IPS-18a (cell line): ENCODE measurements at regions not wholly inside any gene's neighbourhood (a gene's known extent, or its start where the extent isn't known, plus 50 kb on each side); places are given as distances from the start of the nearest gene placed in this dataset.

Experiments used
- H3K27ac ChIP-seq: one replicate; pipeline ENCODE4 v1.5.1; 2013; ENCODE audit warnings: low read length
- H3K27me3 ChIP-seq: one replicate; pipeline ENCODE4 v1.6.1; 2013; ENCODE audit warnings: mild to moderate bottlenecking, low read length; ENCODE audit not compliant: control insufficient read depth, insufficient read depth
- H3K36me3 ChIP-seq: one replicate; pipeline ENCODE4 v1.6.1; 2013; ENCODE audit warnings: low read depth, low read length; ENCODE audit not compliant: control insufficient read depth
- H3K4me1 ChIP-seq: one replicate; pipeline ENCODE4 v1.6.1; 2013; ENCODE audit warnings: low read depth, low read length; ENCODE audit not compliant: control insufficient read depth
- H3K4me3 ChIP-seq: one replicate; pipeline ENCODE4 v1.5.1; 2013; ENCODE audit warnings: low read length
- H3K9ac ChIP-seq: one replicate; pipeline ENCODE4 v1.6.1; 2013; ENCODE audit warnings: mild to moderate bottlenecking, low read length, moderate library complexity
- H3K9me3 ChIP-seq: one replicate; pipeline ENCODE4 v1.6.1; 2013; ENCODE audit warnings: low read depth, low read length; ENCODE audit not compliant: control insufficient read depth

DNA sequence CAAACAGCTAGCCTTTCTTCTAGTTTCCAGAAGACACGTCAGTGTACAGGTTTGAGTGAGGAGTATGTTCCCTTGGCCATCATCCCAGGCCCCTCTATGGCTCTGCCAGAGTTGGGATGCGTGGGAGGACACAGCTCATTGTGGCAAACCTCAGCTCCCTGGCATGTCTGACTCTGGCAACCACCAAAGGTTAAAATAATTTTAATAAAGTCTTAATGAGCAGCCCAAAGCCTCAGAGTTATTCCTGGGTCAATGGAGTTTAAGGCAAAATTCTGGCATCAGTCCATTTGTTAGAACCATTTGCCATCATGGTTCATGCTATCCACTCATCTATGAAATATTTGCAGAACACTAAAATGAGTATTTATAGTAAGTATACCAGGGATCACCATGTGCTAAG is 79.8 kb upstream of the PAPPA start:
- Histone ChIP-seq H3K9me3 (no peaks in the 10 kb centered on the region), H3K9ac (no peak overlapping the region), H3K27me3 (no peaks in the 10 kb centered on the region), H3K27ac (no peak overlapping the region), H3K4me3 (no peak overlapping the region), H3K36me3 (no peaks in the 10 kb centered on the region), H3K4me1 (no peaks in the 10 kb centered on the region)

DNA sequence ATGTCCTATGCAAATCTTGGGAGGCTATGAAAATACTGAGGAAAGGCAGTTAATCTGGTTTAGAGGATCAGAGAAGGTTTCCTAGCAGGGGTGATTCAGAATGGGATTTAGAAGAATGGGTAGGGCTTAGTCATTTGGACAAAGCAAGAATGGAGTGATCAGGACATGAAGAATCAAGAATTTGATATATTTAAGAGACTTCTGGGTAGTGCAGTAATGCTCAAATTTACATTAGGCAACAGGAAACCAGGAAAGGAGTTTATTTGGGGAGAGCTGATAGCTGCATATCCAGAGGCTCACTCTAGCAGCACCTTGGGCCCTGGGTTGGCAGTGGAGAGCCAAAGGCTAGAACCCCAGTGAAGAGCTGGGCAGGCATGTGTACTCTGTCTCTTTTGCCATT is 78.9 kb upstream of the PAPPA start:
- Histone ChIP-seq H3K27me3 (no peaks in the 10 kb centered on the region), H3K27ac (no peak overlapping the region), H3K9ac (no peak overlapping the region), H3K4me1 (no peaks in the 10 kb centered on the region), H3K36me3 (no peaks in the 10 kb centered on the region), H3K9me3 (no peaks in the 10 kb centered on the region), H3K4me3 (no peak overlapping the region)

DNA sequence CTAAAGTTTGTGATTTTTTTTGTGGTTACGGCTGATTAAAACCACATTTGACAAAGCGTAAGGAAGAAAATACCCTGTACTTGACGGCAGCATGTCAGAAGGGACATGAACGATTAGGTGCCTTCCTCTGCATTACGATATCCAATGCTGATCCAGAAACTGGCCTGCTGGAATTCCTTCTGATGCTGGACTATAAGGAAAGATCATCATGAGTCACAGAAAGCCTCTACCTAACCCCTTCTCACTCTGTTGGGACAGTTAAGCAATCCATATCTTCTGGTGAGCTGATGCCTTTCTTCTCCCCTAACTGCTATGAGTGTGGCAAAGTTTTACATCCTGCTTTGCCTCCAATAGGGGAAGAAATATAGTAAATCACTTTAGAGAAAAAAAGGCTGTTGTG is 78.4 kb upstream of the PAPPA start:
- Histone ChIP-seq H3K27ac (no peak overlapping the region), H3K4me1 (no peaks in the 10 kb centered on the region), H3K36me3 (no peaks in the 10 kb centered on the region), H3K9ac (no peak overlapping the region), H3K27me3 (no peaks in the 10 kb centered on the region), H3K4me3 (no peak overlapping the region), H3K9me3 (no peaks in the 10 kb centered on the region)

DNA sequence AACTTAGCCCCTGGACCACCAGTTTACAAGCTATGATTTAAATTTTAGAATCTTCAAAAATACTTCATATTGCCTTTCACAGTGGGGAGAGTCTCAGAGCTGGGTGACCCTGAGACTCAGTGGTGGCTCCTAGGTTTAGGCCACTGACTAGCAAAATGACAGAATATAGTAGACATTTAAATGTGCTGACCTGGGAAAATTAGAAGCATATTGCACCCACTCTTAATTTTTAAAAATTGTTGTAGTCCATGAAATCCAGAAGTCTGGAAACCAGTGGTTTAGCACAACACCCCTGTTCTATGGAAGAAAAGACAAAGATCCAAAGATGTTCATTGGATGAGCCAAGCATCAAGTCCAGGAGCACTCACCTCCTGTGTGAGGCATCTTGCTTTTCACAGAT is 75.0 kb upstream of the PAPPA start:
- no peaks in the 10 kb centered on the region for H3K36me3 ChIP-seq
- H3K27ac ChIP-seq: no peak overlapping the region
- H3K9me3 ChIP-seq: no peaks in the 10 kb centered on the region
- H3K4me1 ChIP-seq: no peaks in the 10 kb centered on the region
- no peaks in the 10 kb centered on the region for H3K27me3 ChIP-seq
- no peak overlapping the region for H3K9ac ChIP-seq
- no peak overlapping the region for H3K4me3 ChIP-seq

- H3K9ac ChIP-seq: no peak overlapping the region
- peaks cover 4% of the 10 kb centered on the region for H3K4me1 ChIP-seq
- H3K27me3 ChIP-seq: no peaks in the 10 kb centered on the region
- no peak overlapping the region for H3K27ac ChIP-seq
- no peak overlapping the region for H3K4me3 ChIP-seq
- no peaks in the 10 kb centered on the region for H3K9me3 ChIP-seq
- H3K36me3 ChIP-seq: no peaks in the 10 kb centered on the region
Observed at GRCh38 chr9:116080561-116080960, 73.0 kb upstream of the PAPPA start.

DNA sequence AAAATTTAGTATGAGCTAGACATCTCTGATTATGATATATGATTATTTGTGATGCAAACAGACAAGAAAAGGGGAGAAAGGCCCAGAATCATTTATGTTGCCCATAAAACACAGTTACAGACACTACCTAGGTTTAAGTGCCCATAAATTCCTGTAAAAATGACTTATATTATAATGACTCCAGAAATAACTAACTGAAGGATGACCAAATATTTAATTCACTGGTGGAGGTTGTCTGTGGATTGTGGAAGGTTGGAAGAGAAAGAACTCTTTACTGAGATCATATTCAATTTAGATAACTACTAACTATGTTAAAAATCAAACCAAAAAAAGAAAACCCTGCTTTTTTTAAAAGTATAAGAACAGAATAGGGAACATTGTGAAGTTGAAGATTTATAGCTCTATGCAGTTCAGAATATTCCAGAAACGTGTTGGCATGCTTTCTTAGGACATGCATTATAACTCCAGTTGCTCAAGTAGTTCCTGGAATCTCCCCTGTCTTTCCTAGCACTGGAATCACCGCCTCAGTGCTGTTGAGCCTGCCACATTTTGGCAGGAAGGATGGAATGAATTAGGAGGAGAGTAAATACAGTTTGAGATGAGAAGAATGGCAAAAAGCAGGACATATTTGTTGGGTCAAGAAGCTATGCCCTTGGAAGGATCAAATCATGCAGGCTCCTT is 72.0 kb upstream of the PAPPA start:
- H3K9ac ChIP-seq: no peak overlapping the region
- no peaks in the 10 kb centered on the region for H3K36me3 ChIP-seq
- H3K4me3 ChIP-seq: no peak overlapping the region
- H3K27ac ChIP-seq: no peak overlapping the region
- H3K27me3 ChIP-seq: no peaks in the 10 kb centered on the region
- no peaks in the 10 kb centered on the region for H3K9me3 ChIP-seq
- peaks cover 4% of the 10 kb centered on the region for H3K4me1 ChIP-seq

DNA sequence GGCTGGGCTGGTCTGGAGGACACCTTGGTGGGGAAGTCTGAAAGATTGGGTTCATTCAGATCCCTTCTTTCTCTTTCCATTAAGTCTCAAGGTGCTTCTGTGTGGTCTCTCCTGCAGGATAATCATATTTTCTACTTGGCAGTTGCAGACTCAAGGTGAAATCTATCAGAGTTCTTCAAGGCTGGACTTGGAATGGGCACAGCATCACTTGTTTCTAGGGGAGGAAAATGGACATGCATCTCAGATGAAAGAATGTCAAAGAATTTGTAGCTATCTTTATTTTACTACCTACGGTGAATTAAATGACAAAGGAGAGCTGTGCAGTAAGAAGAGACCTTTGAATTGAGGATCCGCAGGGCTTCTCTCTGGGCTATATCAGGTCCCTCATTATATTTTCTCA is 69.8 kb upstream of the PAPPA start:
- no peaks in the 10 kb centered on the region for H3K27me3 ChIP-seq
- no peak overlapping the region for H3K4me3 ChIP-seq
- H3K36me3 ChIP-seq: no peaks in the 10 kb centered on the region
- H3K9me3 ChIP-seq: no peaks in the 10 kb centered on the region
- no peak overlapping the region for H3K27ac ChIP-seq
- H3K9ac ChIP-seq: no peak overlapping the region
- peaks cover 4% of the 10 kb centered on the region for H3K4me1 ChIP-seq

GRCh38 chr9:116084497-116084896 is 69.1 kb upstream of the PAPPA start:
- no peak overlapping the region for H3K9ac ChIP-seq

DNA sequence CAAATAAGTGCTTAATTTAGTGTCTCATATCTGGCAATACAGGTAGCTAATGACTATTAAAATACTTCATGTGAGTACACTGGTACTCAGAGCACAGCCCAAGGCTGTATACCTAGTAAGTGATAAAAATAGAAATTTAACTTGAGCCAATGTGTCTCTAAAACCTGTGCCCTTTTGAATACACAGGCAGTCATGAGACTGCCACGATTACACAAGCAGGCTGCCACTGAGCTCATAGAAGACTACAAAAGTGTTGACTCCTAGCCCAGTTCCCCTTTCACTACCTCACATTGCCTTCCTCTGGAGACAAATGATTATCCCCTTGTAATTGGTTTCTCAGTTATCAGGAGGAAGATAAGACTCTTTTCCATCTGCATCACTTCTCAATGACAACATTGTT is 66.3 kb upstream of the PAPPA start:
- H3K4me3 ChIP-seq: no peak overlapping the region
- peaks cover 4% of the 10 kb centered on the region for H3K4me1 ChIP-seq
- H3K27me3 ChIP-seq: no peaks in the 10 kb centered on the region
- H3K36me3 ChIP-seq: no peaks in the 10 kb centered on the region
- no peaks in the 10 kb centered on the region for H3K9me3 ChIP-seq
- no peak overlapping the region for H3K27ac ChIP-seq
- no peak overlapping the region for H3K9ac ChIP-seq

More at GRCh38 chr9:116084497-116084896, 69.1 kb upstream of the PAPPA start:
- no peak overlapping the region for H3K27ac ChIP-seq
- no peaks in the 10 kb centered on the region for H3K27me3 ChIP-seq
- H3K9me3 ChIP-seq: no peaks in the 10 kb centered on the region
- no peaks in the 10 kb centered on the region for H3K36me3 ChIP-seq
- H3K4me3 ChIP-seq: no peak overlapping the region
- peaks cover 4% of the 10 kb centered on the region for H3K4me1 ChIP-seq

DNA sequence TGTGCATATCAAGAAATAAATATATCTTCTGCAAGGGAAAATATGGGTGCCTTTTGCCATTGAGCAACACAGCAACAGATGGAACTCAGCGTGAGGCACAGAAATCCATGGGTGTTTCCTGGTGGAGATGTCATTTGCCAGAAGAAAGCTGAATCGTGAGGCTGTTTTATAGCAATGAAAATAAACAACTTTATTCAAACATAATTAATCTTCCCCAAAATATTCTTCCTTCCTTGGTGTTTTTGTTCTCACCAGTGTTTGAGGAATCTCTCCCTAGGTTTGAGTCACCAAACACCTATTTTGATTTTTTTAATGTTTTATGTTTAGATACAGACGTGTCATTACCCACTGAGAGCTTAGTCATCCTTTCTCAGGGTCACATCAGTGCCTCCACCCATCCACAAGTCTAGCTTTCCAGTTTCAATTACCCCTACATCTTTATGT is 65.8 kb upstream of the PAPPA start:
- Histone ChIP-seq H3K27me3 (no peaks in the 10 kb centered on the region), H3K4me3 (no peak overlapping the region), H3K9me3 (no peaks in the 10 kb centered on the region), H3K9ac (no peak overlapping the region), H3K4me1 (peaks cover 4% of the 10 kb centered on the region), H3K36me3 (no peaks in the 10 kb centered on the region), H3K27ac (no peak overlapping the region)

DNA sequence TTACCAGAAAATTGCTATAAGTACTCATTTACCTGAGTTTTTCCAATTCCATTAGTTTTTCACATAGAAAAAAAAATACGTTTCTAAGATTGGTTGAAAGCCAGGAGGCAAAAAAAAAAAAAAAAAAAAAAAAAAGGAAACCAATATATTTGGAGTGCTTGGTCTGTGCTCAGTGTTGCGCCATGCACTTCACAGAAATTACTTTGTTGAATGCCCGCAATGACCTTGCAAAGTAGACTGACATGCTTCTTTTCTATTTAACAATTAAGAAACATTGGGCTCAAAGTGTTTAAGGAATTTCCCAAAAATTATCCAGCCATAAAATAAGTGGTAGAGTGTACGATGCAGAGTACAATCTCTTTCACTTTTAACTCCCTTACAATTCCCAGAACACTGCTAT is 65.2 kb upstream of the PAPPA start:
- H3K36me3 ChIP-seq: no peaks in the 10 kb centered on the region
- H3K27ac ChIP-seq: no peak overlapping the region
- no peak overlapping the region for H3K9ac ChIP-seq
- H3K4me3 ChIP-seq: no peak overlapping the region
- H3K9me3 ChIP-seq: no peaks in the 10 kb centered on the region
- no peaks in the 10 kb centered on the region for H3K27me3 ChIP-seq
- H3K4me1 ChIP-seq: peaks cover 4% of the 10 kb centered on the region

DNA sequence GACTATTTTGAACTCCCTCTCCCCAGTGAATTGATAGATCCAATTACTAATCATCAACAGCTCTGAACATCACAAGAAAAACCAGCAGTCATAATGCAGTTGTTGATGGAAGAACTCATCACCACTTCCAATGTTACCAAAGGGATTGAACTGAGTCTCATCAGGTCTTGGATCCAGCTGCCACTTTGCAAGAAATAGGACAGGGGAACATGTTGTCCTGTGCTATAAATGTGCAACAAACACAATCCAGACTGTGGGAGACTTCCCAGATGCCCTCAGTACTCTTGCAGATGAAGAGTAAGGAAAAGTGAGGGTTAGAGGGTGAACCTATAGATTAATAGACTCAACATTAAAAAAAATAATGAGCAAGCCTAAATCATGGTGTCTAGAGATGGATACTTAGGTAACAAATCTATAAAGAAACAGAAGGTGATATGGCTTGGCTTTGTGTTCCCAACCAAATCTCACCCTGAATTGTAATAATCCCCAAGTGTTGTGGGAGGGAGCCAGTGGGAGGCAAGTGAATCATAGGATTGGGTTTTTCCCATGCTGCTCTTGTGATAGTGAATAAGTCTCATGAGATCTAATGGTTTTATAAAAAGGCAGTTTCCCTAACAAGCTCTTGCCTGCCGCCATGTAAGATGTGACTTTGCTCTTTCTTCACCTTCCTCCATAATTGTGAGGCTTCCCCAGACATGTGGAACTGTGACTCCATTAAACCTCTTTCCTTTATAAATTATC is 63.4 kb upstream of the PAPPA start:
- Histone ChIP-seq H3K36me3 (no peaks in the 10 kb centered on the region), H3K9ac (no peak overlapping the region), H3K27me3 (no peaks in the 10 kb centered on the region), H3K4me1 (no peaks in the 10 kb centered on the region), H3K4me3 (no peak overlapping the region), H3K27ac (no peak overlapping the region), H3K9me3 (no peaks in the 10 kb centered on the region)
